Panc1 (cell line): ENCODE measurements at regions not wholly inside any gene's neighbourhood (a gene's known extent, or its start where the extent isn't known, plus 50 kb on each side); places are given as distances from the start of the nearest gene placed in this dataset.

Experiments
- ATAC-seq: fragments of 200-7000 bp; cut with Tn5 transposase; 2 replicates; pipeline ENCODE4 v1.9.1; 2020; ENCODE audit warnings: mild to moderate bottlenecking, moderate library complexity
- BruUV-seq: library from RNA; stranded (reverse); fragments of 400-500 nt; replicated peaks from 2 replicates; lab custom pipeline; 2021; lab: Mats Ljungman, UMichigan
- CTCF ChIA-PET: fragments of 300-600 bp; sonication (Branson Sonifier 250); formaldehyde crosslinking; loops from one replicate; lab custom pipeline; 2022; ENCODE audit warnings: antibody characterized with exemption; lab: Charles Lee
- POLR2A ChIA-PET: fragments of 300-600 bp; sonication (Branson Sonifier 250); formaldehyde crosslinking; loops from one replicate; lab custom pipeline; 2022; ENCODE audit warnings: antibody characterized with exemption; lab: Charles Lee
- DNase-seq: peaks from one replicate; pipeline ENCODE4 v3.0.0-alpha.2; 2010; ENCODE audit warnings: low read depth, low spot score
- H3K27ac ChIP-seq: 2 replicates; pipeline ENCODE4 v1.5.1; 2011; ENCODE audit warnings: mild to moderate bottlenecking, low read length, inconsistent platforms
- H3K27me3 ChIP-seq: fragments of 200-500 bp; sonication (Bioruptor generic); 2 replicates; pipeline ENCODE4 v1.6.0; 2014; ENCODE audit warnings: low read length, inconsistent platforms; ENCODE audit not compliant: control insufficient read depth, insufficient read depth
- H3K36me3 ChIP-seq: fragments of 200-500 bp; sonication (Bioruptor generic); 2 replicates; pipeline ENCODE4 v1.5.1; 2014; ENCODE audit warnings: inconsistent platforms, mild to moderate bottlenecking, low read length, moderate library complexity; ENCODE audit not compliant: control insufficient read depth, insufficient read depth
- H3K4me1 ChIP-seq: 2 replicates; pipeline ENCODE4 v1.5.1; 2011; ENCODE audit warnings: inconsistent platforms, mild to moderate bottlenecking, low read length, moderate library complexity; ENCODE audit not compliant: control insufficient read depth, insufficient read depth
- H3K4me3 ChIP-seq, 2 experiments: 2 replicates each; pipeline ENCODE4 v1.5.1; 2011 to 2012; ENCODE audit warnings: low read depth in 2 of 2, low read length in 2 of 2, mild to moderate bottlenecking in 2 of 2, inconsistent platforms in 1 of 2, moderate library complexity in 1 of 2
- H3K9me3 ChIP-seq: fragments of 200-500 bp; sonication (Bioruptor generic); 2 replicates; pipeline ENCODE4 v1.5.1; 2014; ENCODE audit warnings: low read depth, mild to moderate bottlenecking, inconsistent platforms, low read length, moderate library complexity; ENCODE audit not compliant: control insufficient read depth, insufficient read depth
- CTCF ChIP-seq: fragments of 450-650 bp; IDR thresholded peaks from 2 replicates; pipeline ENCODE4 v1.5.1; 2017; ENCODE audit warnings: mild to moderate bottlenecking
- POLR2AphosphoS5 ChIP-seq: IDR thresholded peaks from 2 replicates; pipeline ENCODE4 v1.6.1; 2012; ENCODE audit warnings: mild to moderate bottlenecking, low read depth, low read length, moderate library complexity
- REST ChIP-seq, 2 experiments: IDR thresholded peaks; 2 replicates each; pipeline ENCODE4 v1.6.1; 2011 to 2012; ENCODE audit warnings: low read depth in 2 of 2, control low read depth in 1 of 2, low read length in 1 of 2, mild to moderate bottlenecking in 1 of 2, moderate library complexity in 1 of 2; ENCODE audit not compliant: insufficient read depth in 1 of 2
- SIN3A ChIP-seq: IDR thresholded peaks from 2 replicates; pipeline ENCODE4 v1.6.1; 2012; ENCODE audit warnings: low read depth, mild to moderate bottlenecking, low read length, moderate library complexity, borderline replicate concordance; ENCODE audit not compliant: insufficient read depth
- TCF7L2 ChIP-seq: IDR thresholded peaks from 2 replicates; pipeline ENCODE4 v1.6.1; 2011; ENCODE audit warnings: mild to moderate bottlenecking, low read depth, low read length, inconsistent platforms
- in situ Hi-C: cut with HindIII; loops from 2 replicates; pipeline ENCODE4 v1.10.0; 2016; ENCODE audit warnings: low sequenced_read_pairs, low pct_unique_long_range_greater_than_20kb
- intact Hi-C: fragments of 100-400 bp; cut with micrococcal nuclease; formaldehyde crosslinking; loops from one replicate; pipeline ENCODE4 v1.10.0; 2022; ENCODE audit not compliant: unreplicated experiment

- no peaks in the 10 kb centered on the region for H3K9me3 ChIP-seq
- POLR2A ChIA-PET = no interaction called here
- in situ Hi-C loops = no loop called here
These were observed 228.0 kb upstream of the SALL3 start for GRCh38 chr18:78751664-78752063.

GRCh38 chr18:78753240-78753639 is 226.4 kb upstream of the SALL3 start:
- Histone ChIP-seq H3K36me3 (no peaks in the 10 kb centered on the region), H3K9me3 (no peaks in the 10 kb centered on the region), H3K27me3 (peaks cover 16% of the 10 kb centered on the region), H3K27ac (no peak overlapping the region), H3K4me1 (no peaks in the 10 kb centered on the region), H3K4me3 (no peak overlapping the region)
- no TSS peak for BruUV-seq
- TF ChIP-seq CTCF = no peak
- no peak for TF ChIP-seq TCF7L2
- TF ChIP-seq REST (IDR thresholded peaks at IDR 0.05; ENCODE audit: insufficient read depth in 1 of 2, low read depth in 2 of 2, low read length in 1 of 2) = no peak
- no peak for TF ChIP-seq POLR2AphosphoS5
- TF ChIP-seq SIN3A = no peak
- ChIA-PET CTCF (no interaction called here), POLR2A (no interaction called here)
- DNase-seq (no peak), ATAC-seq (0 out of 2 replicates have a peak, but pooled peaks have one; percentile 17)
- in situ Hi-C loops (no loop called here), intact Hi-C loops (no loop called here)

More at GRCh38 chr18:78751664-78752063, 228.0 kb upstream of the SALL3 start:
- no peak overlapping the region for H3K27ac ChIP-seq
- no peaks in the 10 kb centered on the region for H3K4me1 ChIP-seq
- H3K4me3 ChIP-seq = no peak overlapping the region
- no peaks in the 10 kb centered on the region for H3K36me3 ChIP-seq
- DNase-seq (no peak), ATAC-seq (no peak)
- TF ChIP-seq SIN3A (no peak), REST (IDR thresholded peaks at IDR 0.05; ENCODE audit: insufficient read depth in 1 of 2, low read depth in 2 of 2, low read length in 1 of 2) (no peak), POLR2AphosphoS5 (no peak)
- intact Hi-C loops = no loop called here
- CTCF ChIA-PET = no interaction called here
- BruUV-seq = no TSS peak
- H3K27me3 ChIP-seq = peaks cover 13% of the 10 kb centered on the region
